Fibroblast of mammary gland (primary cell): ENCODE measurements at regions not wholly inside any gene's neighbourhood (a gene's known extent, or its start where the extent isn't known, plus 50 kb on each side); places are given as distances from the start of the nearest gene placed in this dataset.

Source experiments
- DNase-seq: peaks from one replicate; pipeline ENCODE4 v3.0.0-alpha.2; 2010; ENCODE audit warnings: low read depth
- H3K4me3 ChIP-seq: 2 replicates; pipeline ENCODE4 v1.5.1; 2011; ENCODE audit warnings: low read depth, mild to moderate bottlenecking, low read length, moderate library complexity; ENCODE audit not compliant: control insufficient read depth
- TF ChIP-seq, protein P1 (sequence below): conservative IDR thresholded peaks from 2 replicates; pipeline ENCODE4 v1.5.1; 2011; ENCODE audit warnings: low read depth, low read length, inconsistent platforms; ENCODE audit not compliant: control insufficient read depth, insufficient read depth

DNA sequence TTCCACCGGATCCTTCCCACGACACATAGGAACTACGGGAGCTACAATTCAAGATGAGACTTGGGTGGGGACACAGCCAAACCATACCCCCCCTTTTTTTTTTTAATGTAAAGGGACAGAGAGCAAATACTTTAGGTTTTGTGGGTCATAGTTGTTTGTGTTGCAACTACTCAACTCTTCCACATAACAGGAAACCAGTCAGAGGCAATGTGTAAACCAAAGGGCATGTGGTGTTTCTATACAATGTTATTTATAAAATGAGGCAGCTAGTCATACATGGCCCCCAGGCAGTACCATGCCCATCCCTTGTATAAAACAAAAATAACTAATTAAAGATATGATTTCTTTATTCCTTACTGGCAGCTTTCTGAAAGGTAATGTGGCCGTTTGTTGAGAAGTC, 845.4 kb upstream of the ADAMTS5 start:
- TF ChIP-seq, protein P1, sequence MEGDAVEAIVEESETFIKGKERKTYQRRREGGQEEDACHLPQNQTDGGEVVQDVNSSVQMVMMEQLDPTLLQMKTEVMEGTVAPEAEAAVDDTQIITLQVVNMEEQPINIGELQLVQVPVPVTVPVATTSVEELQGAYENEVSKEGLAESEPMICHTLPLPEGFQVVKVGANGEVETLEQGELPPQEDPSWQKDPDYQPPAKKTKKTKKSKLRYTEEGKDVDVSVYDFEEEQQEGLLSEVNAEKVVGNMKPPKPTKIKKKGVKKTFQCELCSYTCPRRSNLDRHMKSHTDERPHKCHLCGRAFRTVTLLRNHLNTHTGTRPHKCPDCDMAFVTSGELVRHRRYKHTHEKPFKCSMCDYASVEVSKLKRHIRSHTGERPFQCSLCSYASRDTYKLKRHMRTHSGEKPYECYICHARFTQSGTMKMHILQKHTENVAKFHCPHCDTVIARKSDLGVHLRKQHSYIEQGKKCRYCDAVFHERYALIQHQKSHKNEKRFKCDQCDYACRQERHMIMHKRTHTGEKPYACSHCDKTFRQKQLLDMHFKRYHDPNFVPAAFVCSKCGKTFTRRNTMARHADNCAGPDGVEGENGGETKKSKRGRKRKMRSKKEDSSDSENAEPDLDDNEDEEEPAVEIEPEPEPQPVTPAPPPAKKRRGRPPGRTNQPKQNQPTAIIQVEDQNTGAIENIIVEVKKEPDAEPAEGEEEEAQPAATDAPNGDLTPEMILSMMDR, result no peak
- no peak for DNase-seq
- no peak overlapping the region for H3K4me3 ChIP-seq

DNA sequence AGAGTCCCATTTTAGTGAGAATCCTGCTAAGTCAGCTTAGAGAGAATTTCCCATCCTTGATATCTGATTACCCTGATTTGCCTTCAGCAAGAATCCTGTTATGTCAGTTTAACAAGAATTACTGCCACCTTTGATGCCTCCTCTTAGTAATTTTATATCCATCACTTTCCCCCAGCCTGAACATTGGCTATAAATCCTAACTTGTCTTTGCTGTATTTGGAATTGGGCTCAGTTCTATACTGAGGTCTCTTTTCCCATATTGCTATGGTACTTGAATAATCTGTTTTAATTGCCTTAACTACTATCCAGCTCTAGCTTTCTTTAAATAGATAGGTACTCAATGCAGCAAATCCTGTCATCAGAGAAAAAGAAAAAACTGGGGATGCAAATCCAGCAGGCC, 842.0 kb upstream of the ADAMTS5 start:
- DNase-seq, result no peak
- no peak overlapping the region for H3K4me3 ChIP-seq
- TF ChIP-seq, protein P1, result no peak

DNA sequence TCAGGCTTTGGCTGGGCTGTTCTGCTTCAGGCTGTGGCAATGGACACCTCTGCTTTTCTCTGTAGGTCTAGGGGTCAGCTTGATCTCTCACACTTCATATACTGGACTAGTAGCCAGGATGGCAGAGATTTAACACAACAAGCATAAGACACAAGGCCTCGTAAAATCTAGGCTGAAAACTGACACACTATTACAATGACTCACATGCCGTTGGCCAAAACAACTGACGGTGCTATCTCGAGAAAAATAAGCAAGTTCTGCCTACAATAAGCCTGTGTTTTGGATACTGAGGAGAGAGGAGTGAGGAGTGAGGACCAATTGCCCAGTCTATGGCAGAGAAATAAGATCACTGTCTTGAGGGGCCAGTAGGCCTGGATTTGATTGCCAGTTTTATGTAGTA, 840.7 kb upstream of the ADAMTS5 start:
- DNase-seq, result no peak
- TF ChIP-seq, protein P1, result no peak
- no peak overlapping the region for H3K4me3 ChIP-seq

DNA sequence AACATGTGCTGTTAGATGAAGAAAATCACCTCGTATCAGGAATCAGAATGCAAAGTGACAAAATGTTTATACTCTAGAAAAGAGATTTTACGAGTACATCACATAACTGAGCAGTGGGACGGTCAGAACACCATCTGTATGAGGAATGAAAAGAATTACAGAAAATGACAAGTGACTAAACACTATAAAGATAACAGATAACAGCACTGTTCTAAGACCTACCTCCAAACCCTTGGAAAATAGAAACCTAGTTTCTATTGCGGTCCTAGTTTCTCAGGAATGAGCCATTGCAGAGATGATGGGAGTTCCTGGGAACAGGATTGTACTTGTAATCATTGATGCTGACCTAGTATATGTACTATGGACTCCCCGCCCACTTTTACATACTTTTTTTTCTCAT, 839.4 kb upstream of the ADAMTS5 start:
- H3K4me3 ChIP-seq, result no peak overlapping the region
- DNase-seq, result no peak
- TF ChIP-seq, protein P1, result no peak

DNA sequence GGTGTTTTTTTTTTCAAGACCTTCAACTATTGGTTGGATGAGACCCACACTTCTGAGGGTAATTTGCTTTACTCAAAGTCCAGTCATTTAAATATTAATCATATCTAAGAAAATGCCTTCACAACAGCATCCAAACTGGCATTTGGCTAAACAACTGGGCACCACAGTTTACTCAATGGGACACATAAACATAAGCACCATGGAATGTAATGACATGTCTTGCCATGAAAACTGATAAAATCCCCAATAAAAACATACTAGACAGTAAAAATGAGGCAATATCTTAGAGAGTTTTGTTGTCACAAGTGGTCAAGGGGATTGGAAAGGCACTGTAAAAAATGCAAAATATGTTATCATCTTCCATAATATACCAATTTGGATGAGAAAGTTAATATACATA, 838.8 kb upstream of the ADAMTS5 start:
- H3K4me3 ChIP-seq, result no peak overlapping the region
- TF ChIP-seq, protein P1, result no peak
- DNase-seq, result no peak

DNA sequence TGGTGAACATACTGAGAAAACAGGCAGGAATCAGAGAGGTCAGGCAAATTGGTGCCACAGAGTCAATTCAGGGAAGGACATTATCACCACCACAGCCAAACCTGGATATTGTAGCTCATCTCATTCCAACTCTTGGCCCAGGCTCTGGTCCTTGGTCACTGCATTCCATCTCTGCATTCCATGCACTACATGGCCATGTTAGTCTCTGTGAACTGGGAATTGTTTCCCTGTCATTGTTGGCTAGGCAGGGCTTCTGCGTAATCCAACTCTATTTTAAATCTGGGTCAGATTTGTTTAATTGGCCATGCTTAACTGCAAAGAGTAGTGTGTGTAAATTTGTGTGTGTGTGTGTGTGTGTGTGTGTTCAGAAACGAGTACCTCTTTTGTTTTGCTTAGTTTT, 837.6 kb upstream of the ADAMTS5 start:
- no peak for DNase-seq
- TF ChIP-seq, protein P1, result no peak
- no peak overlapping the region for H3K4me3 ChIP-seq

DNA sequence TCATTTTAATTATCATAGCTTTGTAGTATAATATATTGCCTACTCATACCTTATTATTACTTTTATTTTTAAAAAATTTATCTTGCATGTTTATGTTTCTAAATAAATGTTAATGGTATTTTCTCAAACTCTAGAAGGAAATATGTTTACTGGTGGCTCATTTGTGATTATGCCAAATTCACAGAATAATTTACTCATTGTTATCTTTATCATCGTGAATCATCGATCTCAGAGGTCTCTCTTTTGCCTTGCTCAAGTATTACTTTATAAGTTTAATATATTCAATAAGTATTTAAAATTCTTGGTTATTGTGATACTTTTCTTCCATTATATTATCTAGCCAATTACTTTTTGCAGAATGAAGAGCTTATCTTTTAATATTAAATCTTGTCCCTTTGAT, 836.7 kb upstream of the ADAMTS5 start:
- TF ChIP-seq, protein P1, result no peak
- peak; percentile 55 for DNase-seq

More for the DNA sequence above, 836.7 kb upstream of the ADAMTS5 start:
- no peak overlapping the region for H3K4me3 ChIP-seq
